HG02870 (cell line): ENCODE measurements at regions not wholly inside any gene's neighbourhood (a gene's known extent, or its start where the extent isn't known, plus 50 kb on each side); places are given as distances from the start of the nearest gene placed in this dataset.

Source experiments
- ATAC-seq: cut with Tn5 transposase; IDR thresholded peaks from one replicate; pipeline ENCODE4 v1.9.1; 2021; ENCODE audit warnings: mild to moderate bottlenecking, moderate library complexity; ENCODE audit not compliant: unreplicated experiment

DNA sequence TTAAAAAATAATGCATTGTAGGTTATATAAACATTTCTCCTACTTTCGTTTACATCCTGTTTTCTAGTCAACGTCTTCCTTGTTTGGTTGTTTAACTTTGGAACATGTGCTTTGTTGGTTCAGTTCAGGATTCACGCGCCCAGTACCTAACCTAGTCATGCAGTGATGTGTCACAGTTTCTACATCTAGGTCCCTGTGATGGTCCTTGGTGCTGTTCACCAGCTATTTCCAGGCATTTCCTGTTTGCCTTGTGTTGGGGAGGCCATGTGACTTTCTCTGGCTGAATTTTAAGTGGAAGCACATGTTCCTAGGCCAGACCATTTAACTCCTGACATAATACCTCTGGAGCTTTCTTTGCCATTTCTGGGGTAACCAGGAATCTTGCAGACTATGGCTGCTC, 292.3 kb downstream of the SMARCA2 start:
- ATAC-seq: no peak

DNA sequence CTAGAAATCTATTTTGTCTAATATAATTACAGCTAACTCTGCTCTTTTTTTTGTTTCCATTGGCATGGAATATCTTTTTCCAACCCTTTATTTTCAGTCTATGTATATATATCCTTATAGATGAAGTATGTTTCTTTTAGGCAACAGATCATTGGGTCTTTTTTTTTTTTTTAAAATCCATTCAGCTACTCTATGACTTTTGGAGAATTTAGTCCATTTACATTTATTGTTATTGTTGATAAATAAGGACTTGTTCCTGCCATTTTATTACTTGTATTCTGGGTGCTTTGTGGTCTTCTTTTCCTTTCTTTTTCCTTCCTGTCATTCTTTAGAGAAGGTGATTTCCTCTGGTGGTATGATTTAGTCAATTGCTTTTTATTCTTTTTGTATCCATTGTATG, 296.8 kb downstream of the SMARCA2 start:
- ATAC-seq: no peak

DNA sequence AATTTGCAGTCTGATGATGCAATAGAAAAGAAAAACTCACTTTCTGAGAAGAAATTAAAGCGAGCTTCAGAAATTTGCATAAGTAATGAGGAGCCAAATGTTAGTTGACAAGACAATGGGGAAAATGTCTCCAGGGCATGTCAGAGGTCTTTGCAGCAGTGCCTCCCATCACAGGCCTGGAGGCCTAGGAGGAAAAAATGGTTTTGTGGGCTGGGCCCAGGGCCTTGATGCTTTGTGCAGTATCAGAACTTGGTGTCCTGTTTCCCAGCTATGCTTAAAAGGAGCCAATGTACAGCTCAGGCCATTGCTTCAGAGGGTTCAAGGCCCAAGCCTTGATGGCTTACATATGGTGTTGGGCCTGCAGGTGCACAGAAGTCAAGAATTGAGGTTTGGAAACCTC, 298.4 kb downstream of the SMARCA2 start:
- no peak for ATAC-seq

DNA sequence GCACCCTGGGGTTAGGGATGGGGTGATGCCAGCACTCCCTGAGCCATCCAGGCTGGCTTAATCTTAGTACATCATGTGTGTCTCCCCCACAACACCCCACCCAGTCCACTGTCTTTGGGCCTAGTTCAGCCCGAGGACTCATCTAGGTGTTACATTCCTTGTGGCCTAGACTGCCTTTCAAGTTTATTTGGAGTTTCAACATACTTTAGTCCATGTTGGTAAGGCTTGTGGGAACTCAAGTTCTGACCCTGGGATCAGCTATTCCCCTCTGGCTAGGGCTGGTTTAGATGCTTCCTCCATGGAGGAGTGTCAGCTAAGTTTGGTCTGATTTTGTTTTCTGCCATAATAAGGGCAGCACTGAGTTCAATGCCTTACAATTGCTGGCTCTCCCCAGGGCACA, 302.4 kb downstream of the SMARCA2 start:
- ATAC-seq: no peak

DNA sequence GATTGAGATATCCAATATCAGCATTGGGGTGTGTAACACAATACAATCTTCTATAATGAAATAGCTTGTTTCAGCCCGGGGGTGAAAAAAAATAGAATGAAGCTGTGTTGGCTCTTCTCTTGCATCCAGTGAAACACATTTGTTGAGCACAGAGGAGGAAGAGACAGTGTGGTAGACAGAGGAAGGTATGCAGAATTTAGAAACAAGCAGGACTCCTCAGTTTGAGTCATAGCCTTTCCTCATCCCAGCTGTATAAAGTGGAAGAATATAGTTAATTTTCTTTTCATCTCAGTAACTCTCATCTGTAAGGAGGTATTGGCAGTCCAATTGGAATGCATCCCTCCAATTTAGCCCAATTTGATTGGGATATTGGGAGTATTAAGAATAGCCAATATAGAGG, 302.2 kb upstream of the VLDLR start:
- ATAC-seq: no peak

DNA sequence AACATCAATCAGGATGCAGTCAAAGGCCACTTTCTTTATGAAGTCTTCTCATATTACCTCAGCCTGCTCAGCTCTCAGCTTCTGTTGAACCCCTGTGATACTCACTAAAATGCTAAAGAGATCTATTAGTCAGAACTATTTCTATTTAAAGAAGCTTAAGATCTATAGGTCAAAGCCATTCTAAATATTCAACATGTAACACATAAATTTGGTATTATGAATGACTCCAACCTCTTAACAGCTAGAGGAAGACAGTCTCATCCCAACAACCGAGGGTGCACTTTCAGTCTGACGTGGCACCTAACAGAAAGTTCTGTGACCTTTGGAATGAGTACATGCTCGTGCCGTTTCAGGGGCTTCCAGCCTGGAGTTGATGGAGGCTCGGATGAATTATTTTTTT, 301.5 kb upstream of the VLDLR start:
- ATAC-seq: no peak

DNA sequence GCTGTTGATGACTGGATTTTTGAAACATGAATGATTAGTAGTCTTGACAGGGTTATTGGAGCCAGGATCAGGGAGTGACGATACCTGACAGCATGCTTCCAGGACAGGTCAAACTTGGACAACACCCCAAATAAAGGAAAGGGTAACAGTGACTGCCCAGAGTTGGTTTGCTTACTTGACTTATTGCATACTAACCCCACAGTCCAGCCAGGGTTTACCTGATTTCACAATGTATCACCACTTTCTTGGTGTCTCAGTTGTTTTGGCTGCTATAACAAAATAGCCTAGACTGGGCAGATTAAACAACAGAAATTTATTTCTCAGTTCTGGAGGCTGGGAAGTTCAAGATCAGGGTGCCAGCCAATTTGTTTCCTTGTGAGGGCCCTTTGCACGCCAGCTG, 301.0 kb upstream of the VLDLR start:
- ATAC-seq: no peak

DNA sequence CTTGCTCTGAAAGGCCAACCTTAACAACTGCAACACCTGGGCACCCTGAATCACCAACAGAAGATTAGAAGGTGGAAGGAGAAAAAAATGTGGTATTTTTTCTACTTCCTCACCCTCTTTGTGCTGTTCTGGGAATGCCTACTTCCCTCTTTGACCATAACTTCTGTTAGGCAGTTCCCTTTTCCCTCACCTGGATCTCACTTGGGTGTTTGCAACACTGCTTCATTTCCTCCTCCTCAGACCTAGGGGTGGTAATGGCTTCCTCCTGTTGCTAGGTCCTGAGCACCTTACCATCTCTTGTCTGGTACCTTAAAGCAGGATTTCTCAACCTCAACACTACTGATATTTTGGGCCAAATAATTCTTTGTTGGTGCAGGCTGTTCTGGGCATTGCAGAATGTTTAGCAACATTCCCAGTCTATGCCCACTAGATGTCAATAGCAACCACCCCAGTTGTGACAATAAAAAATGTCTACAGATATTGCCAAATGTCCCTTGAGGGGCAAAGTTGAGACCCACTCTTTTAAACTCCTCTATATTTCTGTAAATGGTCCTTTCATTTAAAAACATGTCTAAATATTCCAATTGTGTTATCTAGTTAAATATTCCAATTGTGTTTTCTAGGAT, 300.0 kb upstream of the VLDLR start:
- ATAC-seq: no peak

DNA sequence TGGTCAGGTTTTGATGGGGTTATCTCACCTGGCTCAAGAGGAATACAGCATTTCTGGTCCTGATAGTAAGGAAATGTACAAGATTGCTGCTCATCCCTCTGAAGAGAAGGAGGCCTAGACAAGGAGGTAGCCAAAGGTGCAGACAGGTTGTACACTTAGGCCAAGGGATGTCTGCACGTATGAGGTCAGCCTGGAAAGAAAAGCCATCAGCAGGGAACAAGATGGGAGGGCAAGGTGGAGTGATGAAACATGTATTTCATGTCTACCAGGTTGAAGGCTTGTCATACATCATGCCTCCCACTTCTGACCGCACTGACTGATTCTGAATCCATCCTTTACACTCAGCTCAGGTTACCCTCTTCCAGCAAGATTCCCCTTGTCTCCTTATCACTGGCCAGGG, 296.8 kb upstream of the VLDLR start:
- no peak for ATAC-seq

DNA sequence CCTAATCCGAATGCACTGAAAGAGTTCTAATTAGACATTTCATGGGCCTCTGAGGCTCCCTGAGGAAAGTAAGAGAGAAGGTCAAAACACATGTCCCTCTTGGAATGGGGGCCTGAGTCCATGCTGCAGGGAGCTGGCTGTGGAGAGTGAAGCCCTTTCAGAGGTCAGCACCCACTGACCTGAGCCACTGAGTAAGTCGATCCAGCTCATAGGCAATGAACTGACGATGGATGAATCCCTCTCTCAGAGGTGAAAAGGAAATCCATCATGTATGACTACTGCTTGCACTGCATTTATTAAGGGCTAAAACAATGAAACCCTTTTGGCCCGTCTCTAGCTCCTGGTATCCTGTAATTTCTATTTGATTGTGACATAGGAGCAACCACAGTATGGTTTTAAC, 288.9 kb upstream of the VLDLR start:
- no peak for ATAC-seq

DNA sequence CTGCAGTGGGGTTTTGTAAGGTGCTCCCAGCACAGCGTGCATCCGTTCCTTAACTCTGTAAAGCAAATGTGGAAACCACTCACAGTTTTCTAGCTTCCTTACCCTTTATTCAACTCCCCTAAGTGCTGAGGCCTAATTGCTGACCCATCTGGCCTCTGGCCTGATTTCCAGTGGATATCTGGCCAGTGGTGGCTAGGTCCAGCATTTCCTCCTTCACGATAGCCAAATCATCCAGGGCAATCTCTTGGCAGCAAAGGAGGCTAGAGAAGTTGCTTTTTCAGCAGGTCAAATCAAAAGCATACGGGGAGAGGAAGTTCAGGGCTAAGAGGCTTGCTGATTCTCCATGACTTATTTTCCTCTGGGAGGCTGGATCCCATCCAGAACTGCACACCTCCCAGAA, 286.3 kb upstream of the VLDLR start:
- no peak for ATAC-seq

DNA sequence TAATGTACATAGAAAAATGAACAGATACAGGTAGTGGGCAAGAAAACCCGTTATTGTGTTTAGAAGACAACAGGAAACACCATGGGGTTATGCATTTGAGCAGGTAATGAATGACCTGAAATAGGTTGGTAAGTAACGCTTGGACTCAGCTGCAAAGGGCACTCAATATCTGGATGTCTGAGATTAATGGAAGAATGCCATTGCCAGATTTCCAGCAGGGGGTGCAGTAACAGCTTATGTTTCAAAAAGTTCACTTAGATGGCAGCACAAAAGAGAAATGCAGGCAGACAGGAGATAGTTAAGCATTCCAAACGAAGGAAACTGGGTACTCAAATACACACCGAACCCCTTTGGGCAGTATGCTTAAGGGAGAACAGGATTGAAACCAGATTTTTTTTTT, 285.5 kb upstream of the VLDLR start:
- ATAC-seq: no peak

DNA sequence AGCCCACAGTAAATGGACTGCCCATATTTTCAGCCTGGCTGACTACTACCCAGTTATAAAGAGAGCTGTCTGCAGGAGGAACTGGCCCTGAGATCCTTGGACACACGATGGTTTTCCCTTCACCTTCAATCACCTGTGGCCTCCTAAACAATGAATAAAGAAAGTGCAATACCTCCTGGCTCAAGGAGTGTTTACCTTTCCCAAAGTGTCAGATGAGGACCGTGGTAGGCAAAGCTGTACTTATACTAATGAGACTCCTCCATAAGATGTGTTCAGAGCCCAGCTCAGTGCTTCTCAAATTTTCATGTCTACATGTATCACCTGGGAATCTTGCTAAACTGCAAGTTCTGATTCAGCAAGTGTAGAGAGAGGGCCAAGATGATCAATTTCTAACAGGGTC, 284.5 kb upstream of the VLDLR start:
- ATAC-seq: no peak

DNA sequence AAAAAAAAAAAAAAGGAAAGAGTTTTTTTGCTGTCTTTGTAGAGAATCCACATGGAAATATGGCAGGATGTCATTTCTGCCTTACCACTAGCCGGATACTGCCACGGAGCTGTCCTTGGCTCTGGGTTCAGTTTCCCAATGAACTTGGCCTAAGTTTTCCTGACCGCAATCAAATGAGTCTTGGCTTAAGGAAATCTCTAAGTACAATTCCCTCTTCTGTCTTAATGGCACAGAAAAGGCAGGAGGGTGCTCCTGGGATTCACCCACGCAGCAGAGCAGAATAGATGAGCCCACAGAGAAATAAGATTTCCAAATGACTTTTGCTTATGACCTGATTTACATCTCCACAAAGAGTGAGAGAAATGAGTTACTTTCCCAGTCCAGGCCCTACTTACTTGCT, 284.0 kb upstream of the VLDLR start:
- ATAC-seq: no peak

DNA sequence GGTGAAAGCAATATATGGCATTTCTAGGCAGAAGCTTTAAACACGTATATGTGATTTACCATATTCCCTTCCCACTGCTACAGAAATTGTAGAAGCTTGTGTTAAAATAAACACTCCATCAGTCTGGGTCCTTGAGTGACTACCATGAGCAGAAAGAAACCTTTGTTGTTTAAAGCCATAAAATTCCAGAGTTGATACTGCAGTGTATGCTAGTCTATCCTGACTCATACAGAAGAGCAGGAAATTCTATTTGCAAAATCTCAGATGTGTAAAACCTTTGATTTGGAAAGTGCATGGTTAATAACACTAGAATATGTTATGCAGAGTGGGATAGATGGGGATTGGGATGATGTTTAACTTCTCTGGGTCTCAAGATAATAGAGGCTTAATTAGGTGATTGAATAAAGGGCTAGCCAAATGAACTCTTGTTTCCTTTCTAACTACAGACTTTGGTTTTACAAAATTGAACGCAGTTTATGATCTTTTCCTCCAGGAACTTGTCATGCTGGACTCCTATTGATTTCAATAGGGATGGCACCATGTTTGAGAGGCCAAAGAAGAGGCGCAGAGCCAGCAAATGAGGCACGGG, 282.7 kb upstream of the VLDLR start:
- no peak for ATAC-seq

DNA sequence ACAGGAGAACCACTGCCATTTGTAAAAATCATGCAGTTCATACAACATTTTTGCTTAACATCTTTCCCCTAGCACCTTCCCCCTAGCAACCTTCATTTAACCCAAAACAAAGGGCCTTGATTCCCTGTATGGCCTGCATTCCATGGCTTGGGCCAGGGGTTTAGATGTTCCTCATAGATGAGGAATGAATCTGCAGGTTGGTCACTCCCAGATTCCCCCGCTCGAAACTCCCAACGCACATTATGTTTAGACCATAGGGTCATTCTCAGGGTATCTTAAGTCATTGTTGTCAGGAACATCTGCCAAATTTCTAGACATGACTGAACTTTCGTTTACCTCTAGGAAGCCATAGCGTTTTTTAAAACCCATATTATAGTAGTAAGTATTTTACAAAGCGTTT, 282.2 kb upstream of the VLDLR start:
- no peak for ATAC-seq

DNA sequence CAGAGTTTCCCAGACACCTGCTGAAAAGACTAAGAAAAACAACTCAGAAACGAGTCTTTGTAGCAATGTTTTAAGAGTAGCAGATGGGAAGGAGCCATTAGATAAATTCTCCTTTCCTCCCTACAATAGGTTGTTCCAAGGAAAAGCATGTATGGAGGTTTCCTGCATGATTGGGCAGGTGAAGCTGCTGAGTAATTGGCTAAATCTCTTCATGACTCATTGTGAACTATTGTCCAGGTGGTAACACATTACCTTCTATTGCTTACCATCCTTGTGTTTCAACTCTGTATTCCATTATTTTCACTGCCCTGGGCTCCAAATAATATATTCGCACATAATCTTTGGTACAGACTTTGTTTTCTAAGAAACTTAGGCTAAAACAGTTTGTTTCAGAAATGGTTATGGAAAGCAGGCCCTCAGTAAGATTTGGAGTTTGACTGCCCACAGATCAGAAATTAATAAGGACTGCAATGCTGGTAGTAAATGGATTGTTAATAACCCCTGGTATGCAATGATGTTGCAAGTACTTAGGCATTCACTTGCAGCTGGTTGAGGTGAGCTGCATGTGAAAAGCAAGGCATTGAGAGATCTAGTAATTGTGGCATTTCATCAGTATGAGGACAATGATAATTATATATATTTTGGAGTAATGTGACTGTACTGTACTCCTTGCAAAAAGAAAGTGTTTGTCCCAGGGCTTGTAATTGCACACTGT, 281.4 kb upstream of the VLDLR start:
- ATAC-seq: no peak

DNA sequence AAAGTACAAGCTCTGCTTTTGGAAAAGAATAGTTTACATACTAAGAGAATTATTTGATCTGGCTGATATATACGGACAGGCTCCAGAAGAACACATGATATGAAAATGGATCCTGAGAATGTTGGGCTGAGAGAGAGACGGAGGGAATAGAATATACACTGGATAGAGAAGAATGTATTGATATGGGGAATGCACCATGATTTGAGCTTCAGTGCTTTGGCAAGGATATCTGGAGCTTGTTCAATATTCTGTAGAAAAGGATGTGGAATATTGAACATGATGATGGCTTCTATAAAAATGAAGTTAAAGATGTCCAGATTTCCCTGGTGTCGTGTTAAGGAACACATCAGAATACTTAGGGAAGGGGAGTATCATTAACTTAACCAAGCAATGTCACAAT, 280.5 kb upstream of the VLDLR start:
- no peak for ATAC-seq

DNA sequence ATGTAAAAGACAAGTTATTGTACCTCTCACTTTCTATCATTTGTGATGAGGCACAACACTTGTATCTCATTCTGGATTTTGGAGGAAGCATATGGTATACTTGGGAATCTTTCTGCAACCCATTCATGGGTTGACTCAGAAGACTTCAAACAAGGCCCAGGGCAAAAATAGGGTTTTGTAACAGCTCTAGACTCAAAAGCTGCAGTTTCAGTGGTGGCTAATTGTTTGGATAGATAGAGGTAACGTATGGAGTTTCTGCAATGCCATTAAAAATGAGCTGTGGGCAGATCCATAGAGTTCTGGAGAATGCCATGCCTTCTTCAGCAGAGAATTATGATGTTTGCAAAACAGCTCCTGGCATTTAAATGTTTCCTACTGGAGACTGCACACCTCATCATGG, 279.6 kb upstream of the VLDLR start:
- ATAC-seq: no peak

DNA sequence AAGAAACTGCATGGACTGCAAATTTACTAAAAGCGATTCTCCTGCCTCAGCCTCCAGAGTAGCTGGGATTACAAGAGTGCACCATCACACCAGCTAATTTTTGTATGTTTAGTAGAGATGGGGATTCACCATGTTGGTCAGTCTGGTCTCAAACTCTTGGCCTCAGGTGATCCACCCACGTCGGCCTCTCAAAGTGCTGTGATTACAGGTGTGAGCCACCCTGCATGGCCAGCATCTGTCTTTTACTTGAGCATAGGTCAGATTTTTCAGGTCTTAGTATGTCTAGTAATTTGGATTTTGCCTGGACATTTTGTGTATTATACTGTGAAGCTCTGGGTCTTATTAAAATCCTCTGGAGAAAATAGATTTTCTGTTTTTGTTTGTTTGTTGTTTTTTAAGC, 277.8 kb upstream of the VLDLR start:
- no peak for ATAC-seq

DNA sequence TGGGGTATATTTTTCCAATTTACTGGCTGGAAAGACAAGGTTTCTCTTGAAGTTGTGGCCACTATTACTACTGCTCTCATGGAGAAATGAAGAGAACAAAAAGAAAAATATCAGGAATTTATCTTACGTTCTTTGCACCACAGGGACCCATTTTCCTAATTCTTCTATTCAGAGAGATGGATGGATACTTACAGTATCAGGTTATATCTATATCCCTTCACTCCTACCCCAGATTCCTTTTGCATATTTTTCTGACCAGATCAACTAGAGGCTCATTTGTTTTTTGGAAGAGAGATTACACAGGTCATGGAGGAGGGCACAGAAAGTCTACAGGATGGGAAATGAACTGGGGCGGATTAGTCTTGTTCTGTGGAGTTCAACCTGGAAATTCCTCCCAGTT, 277.2 kb upstream of the VLDLR start:
- no peak for ATAC-seq

DNA sequence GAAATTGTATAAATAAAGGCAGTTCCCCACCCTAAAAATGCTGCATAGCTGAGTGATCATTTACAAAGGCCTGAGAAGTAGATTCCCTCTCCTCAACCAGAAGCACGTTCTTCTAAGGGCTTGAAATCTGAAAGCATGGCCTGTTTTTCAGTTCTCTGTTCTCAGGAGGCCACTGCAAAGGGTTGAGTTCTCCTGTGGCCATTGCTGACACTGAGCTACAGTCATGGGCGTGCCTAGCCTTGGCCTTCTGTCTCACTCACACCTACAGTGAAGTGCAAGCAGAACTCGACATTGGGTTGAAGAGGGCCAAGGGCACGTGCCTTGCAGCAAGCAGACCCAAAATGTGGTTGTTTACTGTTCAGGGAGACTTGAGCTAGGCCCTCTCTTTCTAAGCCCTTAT, 276.6 kb upstream of the VLDLR start:
- no peak for ATAC-seq
